A549 (cell line): ENCODE measurements at regions not wholly inside any gene's neighbourhood (a gene's known extent, or its start where the extent isn't known, plus 50 kb on each side); places are given as distances from the start of the nearest gene placed in this dataset.

Source experiments
- ATAC-seq, 2 experiments: fragments of 200-7000 bp in 1 of 2; fragments of >200 bp in 1 of 2; cut with Nextera tagmentation in 1 of 2; cut with Tn5 transposase in 1 of 2; 3 replicates each; pipeline versions ENCODE4 v1.8.0 to v1.9.1; 2018 to 2020; ENCODE audit warnings: mild to moderate bottlenecking in 1 of 2, moderate library complexity in 1 of 2
- CTCF ChIA-PET: fragments of 300-600 bp; sonication (Branson Sonifier 250); formaldehyde crosslinking; extraction: SDS; loops from one replicate; lab custom pipeline; 2021; ENCODE audit warnings: antibody characterized with exemption, inconsistent platforms; lab: Yijun Ruan, JAX
- POLR2A ChIA-PET: fragments of 350-600 bp; formaldehyde crosslinking; extraction: SDS; loops from one replicate; lab custom pipeline; 2021; ENCODE audit warnings: antibody characterized with exemption, inconsistent platforms; lab: Yijun Ruan, JAX
- DNase-seq, 2 experiments: peaks; one replicate each; pipeline versions ENCODE4 v3.0.0 to v3.0.0-alpha.2; 2011 to 2016; ENCODE audit warnings: low read depth in 1 of 2, low spot score in 1 of 2
- FAIRE-seq: peaks from 2 replicates; lab custom pipeline; 2011; peaks lifted over from hg19 to GRCh38; lab: Jason Lieb, UNC
- H3K27ac ChIP-seq, 2 experiments: fragments of >200 bp; sonication (Bioruptor Twin); formaldehyde crosslinking; 3 replicates each; pipeline ENCODE4 v1.5.1; 2016 to 2017
- H3K4me1 ChIP-seq: fragments of >200 bp; sonication (Bioruptor Twin); formaldehyde crosslinking; 3 replicates; pipeline ENCODE4 v1.6.1; 2016
- H3K4me2 ChIP-seq: fragments of >200 bp; sonication (Bioruptor Twin); formaldehyde crosslinking; 3 replicates; pipeline ENCODE4 v1.6.1; 2016
- H3K4me3 ChIP-seq: fragments of >200 bp; sonication (Bioruptor Twin); formaldehyde crosslinking; 3 replicates; pipeline ENCODE4 v1.5.1; 2016
- H3K9me3 ChIP-seq: fragments of >200 bp; sonication (Bioruptor Twin); formaldehyde crosslinking; 3 replicates; pipeline ENCODE4 v1.6.1; 2016
- ATOH8 ChIP-seq: fragments of 250-450 bp; sonication (Bioruptor Pico); IDR thresholded peaks from 2 replicates; pipeline ENCODE4 v1.5.0; 2020; ENCODE audit warnings: low read depth, mild to moderate bottlenecking, moderate library complexity
- CBX2 ChIP-seq: fragments of 200-600 bp; sonication (generic); IDR thresholded peaks from 2 replicates; pipeline ENCODE4 v1.6.1; 2016; ENCODE audit warnings: low read depth, mild to moderate bottlenecking, borderline replicate concordance
- CHD2 ChIP-seq: fragments of 150-350 bp; IDR thresholded peaks from 2 replicates; pipeline ENCODE4 v1.6.1; 2014; ENCODE audit warnings: low read length; ENCODE audit not compliant: partially characterized antibody
- E2F6 ChIP-seq: IDR thresholded peaks from 2 replicates; pipeline ENCODE4 v1.6.1; 2012; ENCODE audit warnings: low read depth, borderline replicate concordance
- EHF ChIP-seq: fragments of 250-450 bp; sonication (Bioruptor Pico); IDR thresholded peaks from 2 replicates; pipeline ENCODE4 v1.5.0; 2020; ENCODE audit warnings: mild to moderate bottlenecking
- ESRRA ChIP-seq: fragments of 150-350 bp; IDR thresholded peaks from 2 replicates; pipeline ENCODE4 v1.6.1; 2014; ENCODE audit warnings: mild to moderate bottlenecking, low read length, borderline replicate concordance
- FOSB ChIP-seq: fragments of 250-450 bp; sonication (Bioruptor Pico); IDR thresholded peaks from 2 replicates; pipeline ENCODE4 v1.5.0; 2020; ENCODE audit warnings: mild to moderate bottlenecking, moderate library complexity
- FOXS1 ChIP-seq: fragments of 250-450 bp; sonication (Bioruptor Pico); IDR thresholded peaks from 2 replicates; pipeline ENCODE4 v1.5.0; 2020; ENCODE audit warnings: mild to moderate bottlenecking, moderate library complexity
- GATA3 ChIP-seq: IDR thresholded peaks from 2 replicates; pipeline ENCODE4 v1.6.1; 2012; ENCODE audit warnings: borderline replicate concordance
- HOXB13 ChIP-seq: fragments of 250-450 bp; sonication (Bioruptor Pico); IDR thresholded peaks from 2 replicates; pipeline ENCODE4 v1.5.0; 2020; ENCODE audit warnings: low read depth, mild to moderate bottlenecking, moderate library complexity
- HOXB5 ChIP-seq: fragments of 250-450 bp; sonication (Bioruptor Pico); IDR thresholded peaks from 2 replicates; pipeline ENCODE4 v1.5.0; 2020; ENCODE audit warnings: mild to moderate bottlenecking, moderate library complexity
- JUNB ChIP-seq: fragments of >200 bp; sonication (Bioruptor Twin); formaldehyde crosslinking; IDR thresholded peaks from 2 replicates; pipeline ENCODE4 v1.6.1; 2016
- KDM1A ChIP-seq: fragments of 200-600 bp; sonication (generic); IDR thresholded peaks from 2 replicates; pipeline ENCODE4 v1.6.1; 2016; ENCODE audit warnings: low read depth, mild to moderate bottlenecking
- KDM5A ChIP-seq: fragments of 200-600 bp; sonication (generic); IDR thresholded peaks from 2 replicates; pipeline ENCODE4 v1.6.1; 2016; ENCODE audit warnings: antibody characterized with exemption, mild to moderate bottlenecking
- MYC ChIP-seq: IDR thresholded peaks from 2 replicates; pipeline ENCODE4 v1.6.1; 2012; ENCODE audit warnings: mild to moderate bottlenecking, inconsistent platforms, low read length, improper control_type of control experiment, borderline replicate concordance
- POLR2AphosphoS2 ChIP-seq: conservative IDR thresholded peaks from 2 replicates; pipeline ENCODE4 v1.6.1; 2012; ENCODE audit warnings: low read length, improper control_type of control experiment, inconsistent platforms
- SREBF2 ChIP-seq: fragments of 450-650 bp; IDR thresholded peaks from 2 replicates; pipeline ENCODE4 v1.6.1; 2014; ENCODE audit warnings: mild to moderate bottlenecking, moderate library complexity
- TFCP2L1 ChIP-seq: fragments of 250-450 bp; sonication (Bioruptor Pico); IDR thresholded peaks from 2 replicates; pipeline ENCODE4 v1.5.0; 2021; ENCODE audit warnings: mild to moderate bottlenecking
- ZFP36 ChIP-seq: fragments of 450-650 bp; IDR thresholded peaks from 2 replicates; pipeline ENCODE4 v1.6.1; 2014; ENCODE audit warnings: borderline replicate concordance; ENCODE audit not compliant: partially characterized antibody
- ZSCAN20 ChIP-seq: fragments of 250-450 bp; sonication (Bioruptor Pico); IDR thresholded peaks from 2 replicates; pipeline ENCODE4 v1.8.0; 2022; ENCODE audit warnings: mild to moderate bottlenecking, moderate library complexity
- WGBS: methylation state at CpG from one replicate; pipeline ENCODE4 v1.1.6; 2017; ENCODE audit errors: missing lambda C conversion rate; 5-methylcytosine and 5-hydroxymethylcytosine counted together

GRCh38 chr3:159159546-159159945 lies 357.7 kb downstream of the MFSD1 start:
- DNase-seq (no peak), ATAC-seq (no peak), FAIRE-seq (no peak)
- Histone ChIP-seq H3K9me3 (no peaks in the 10 kb centered on the region), H3K4me3 (no peak overlapping the region), H3K4me1 (peaks cover 5% of the 10 kb centered on the region; the same call in 1 of the 3 replicates), H3K27ac (no peak overlapping the region), H3K4me2 (no peak overlapping the region)
- ChIA-PET POLR2A (no interaction called here), CTCF (no interaction called here)
- no peak for TF ChIP-seq KDM5A
- TF ChIP-seq E2F6 = no peak
- no peak for TF ChIP-seq POLR2AphosphoS2
- 24% methylated on average over 2 of the region's 2 CpGs for WGBS

- peaks cover 5% of the 10 kb centered on the region; the same call in 1 of the 3 replicates for H3K4me1 ChIP-seq
- POLR2A ChIA-PET = no interaction called here
- CTCF ChIA-PET = no interaction called here
- DNase-seq (no peak), ATAC-seq (no peak), FAIRE-seq (no peak)
- 100% methylated on average over 1 of the region's 1 CpG for WGBS
- no peak overlapping the region for H3K4me2 ChIP-seq
- no peak overlapping the region for H3K27ac ChIP-seq
- TF ChIP-seq CBX2 (no peak), GATA3 (no peak), ZSCAN20 (CRISPR knock-in tag) (no peak)
- H3K4me3 ChIP-seq = no peak overlapping the region
- H3K9me3 ChIP-seq = no peaks in the 10 kb centered on the region
Observed at GRCh38 chr3:159163656-159164055, 361.8 kb downstream of the MFSD1 start.

GRCh38 chr3:159165961-159166360 lies 364.1 kb downstream of the MFSD1 start:
- H3K27ac ChIP-seq = no peak overlapping the region
- ATAC-seq (no peak), DNase-seq (no peak), FAIRE-seq (no peak)
- WGBS = 80% methylated on average over 3 of the region's 3 CpGs
- CTCF ChIA-PET = interaction anchor here (2.1 to 2.6 kb wide), 2 partner anchors 10 to 12 kb away, joined by 5 to 6 read pairs; no protein-coding TSS in a partner anchor
- no peak overlapping the region for H3K4me3 ChIP-seq
- H3K9me3 ChIP-seq = no peaks in the 10 kb centered on the region
- no peak overlapping the region for H3K4me2 ChIP-seq
- POLR2A ChIA-PET = no interaction called here
- peaks cover 24% of the 10 kb centered on the region for H3K4me1 ChIP-seq
- TF ChIP-seq HOXB5 (CRISPR knock-in tag) = no peak
- no peak for TF ChIP-seq ZSCAN20 (CRISPR knock-in tag)
- TF ChIP-seq EHF (CRISPR knock-in tag) = no peak
- TF ChIP-seq JUNB = no peak

- WGBS = 96% methylated on average over 2 of the region's 2 CpGs
- H3K4me3 ChIP-seq = no peak overlapping the region
- H3K27ac ChIP-seq = no peak overlapping the region; a peak in 1 of 6 replicates
- ChIA-PET CTCF (interaction anchor here (0.6 to 2.6 kb wide), 4 partner anchors 9 to 553 kb away, joined by 3 to 6 read pairs (median 4); no protein-coding TSS in a partner anchor), POLR2A (no interaction called here)
- TF ChIP-seq GATA3 (no peak), ATOH8 (no peak), TFCP2L1 (CRISPR knock-in tag) (no peak), ZFP36 (no peak), SREBF2 (no peak), FOSB (no peak), ESRRA (no peak), CHD2 (no peak), HOXB5 (CRISPR knock-in tag) (no peak), HOXB13 (CRISPR knock-in tag) (no peak), KDM1A (no peak), MYC (no peak), FOXS1 (CRISPR knock-in tag) (no peak), EHF (CRISPR knock-in tag) (no peak), ZSCAN20 (CRISPR knock-in tag) (no peak)
- H3K4me2 ChIP-seq = no peak overlapping the region
- FAIRE-seq (no peak), ATAC-seq (no peak), DNase-seq (no peak)
- no peaks in the 10 kb centered on the region for H3K9me3 ChIP-seq
- H3K4me1 ChIP-seq = peaks cover 25% of the 10 kb centered on the region
Observed at GRCh38 chr3:159166899-159167586, 365.2 kb downstream of the MFSD1 start.
